AML-193 (cell line): ENCODE measurements at regions not wholly inside any gene's neighbourhood (a gene's known extent, or its start where the extent isn't known, plus 50 kb on each side); places are given as distances from the start of the nearest gene placed in this dataset.
"Not testable (repeated sequence)": the region's sequence is repeated elsewhere in the genome, so short reads cannot be mapped to it uniquely, and the experiment has no call there.

Experiments
- DNase-seq, 2 experiments: peaks; one replicate each; lab custom pipeline; 2025; lab: John Stamatoyannopoulos, UW

GRCh38 chr1:83383107-83383506 lies 615.8 kb downstream of the TTLL7 start:
- DNase-seq: not testable (repeated sequence)

- DNase-seq: not testable (repeated sequence)
These were observed 625.9 kb downstream of the TTLL7 start for GRCh38 chr1:83373018-83373417.

- not testable (repeated sequence) for DNase-seq
These were observed 629.1 kb downstream of the TTLL7 start for GRCh38 chr1:83369853-83370252.

GRCh38 chr1:83365320-83365719 lies 633.6 kb downstream of the TTLL7 start:
- not testable (repeated sequence) for DNase-seq

GRCh38 chr1:83345375-83345774 lies 653.6 kb downstream of the TTLL7 start:
- DNase-seq: not testable (repeated sequence)

- DNase-seq: not testable (repeated sequence)
These were observed 655.2 kb downstream of the TTLL7 start for GRCh38 chr1:83343767-83344166.

- DNase-seq: not testable (repeated sequence)
These were observed 655.9 kb downstream of the TTLL7 start for GRCh38 chr1:83342995-83343394.

- DNase-seq: not testable (repeated sequence)
These were observed 666.6 kb downstream of the TTLL7 start for GRCh38 chr1:83332308-83332707.

GRCh38 chr1:83318366-83318765 lies 680.6 kb downstream of the TTLL7 start:
- no peak for DNase-seq

GRCh38 chr1:83315446-83315845 lies 683.5 kb downstream of the TTLL7 start:
- not testable (repeated sequence) for DNase-seq

- DNase-seq: not testable (repeated sequence)
These were observed 688.8 kb downstream of the TTLL7 start for GRCh38 chr1:83310161-83310560.

GRCh38 chr1:83309035-83309434 lies 689.9 kb downstream of the TTLL7 start:
- DNase-seq: not testable (repeated sequence)

GRCh38 chr1:83306811-83307210 lies 692.1 kb downstream of the TTLL7 start:
- not testable (repeated sequence) for DNase-seq

- DNase-seq: not testable (repeated sequence)
These were observed 703.3 kb downstream of the TTLL7 start for GRCh38 chr1:83295594-83295993.

- not testable (repeated sequence) for DNase-seq
These were observed 711.5 kb downstream of the TTLL7 start for GRCh38 chr1:83287391-83287790.

GRCh38 chr1:83274656-83275055 lies 724.3 kb downstream of the TTLL7 start:
- DNase-seq: not testable (repeated sequence)

GRCh38 chr1:83272484-83272883 lies 726.4 kb downstream of the TTLL7 start:
- DNase-seq: not testable (repeated sequence)

GRCh38 chr1:83271834-83272233 lies 727.1 kb downstream of the TTLL7 start:
- not testable (repeated sequence) for DNase-seq

- not testable (repeated sequence) for DNase-seq
These were observed 728.1 kb downstream of the TTLL7 start for GRCh38 chr1:83270801-83271200.

GRCh38 chr1:83263808-83264207 lies 735.1 kb downstream of the TTLL7 start:
- DNase-seq: not testable (repeated sequence)

GRCh38 chr1:83251687-83252086 lies 747.2 kb downstream of the TTLL7 start:
- not testable (repeated sequence) for DNase-seq

- not testable (repeated sequence) for DNase-seq
These were observed 752.2 kb downstream of the TTLL7 start for GRCh38 chr1:83246780-83247179.

- not testable (repeated sequence) for DNase-seq
These were observed 754.1 kb downstream of the TTLL7 start for GRCh38 chr1:83244832-83245231.

- DNase-seq: not testable (repeated sequence)
These were observed 759.4 kb downstream of the TTLL7 start for GRCh38 chr1:83239568-83239967.
